ENCODE measurements at regions not wholly inside any gene's neighbourhood (a gene's known extent, or its start where the extent isn't known, plus 50 kb on each side); places are given as distances from the start of the nearest gene placed in this dataset.

DNA sequence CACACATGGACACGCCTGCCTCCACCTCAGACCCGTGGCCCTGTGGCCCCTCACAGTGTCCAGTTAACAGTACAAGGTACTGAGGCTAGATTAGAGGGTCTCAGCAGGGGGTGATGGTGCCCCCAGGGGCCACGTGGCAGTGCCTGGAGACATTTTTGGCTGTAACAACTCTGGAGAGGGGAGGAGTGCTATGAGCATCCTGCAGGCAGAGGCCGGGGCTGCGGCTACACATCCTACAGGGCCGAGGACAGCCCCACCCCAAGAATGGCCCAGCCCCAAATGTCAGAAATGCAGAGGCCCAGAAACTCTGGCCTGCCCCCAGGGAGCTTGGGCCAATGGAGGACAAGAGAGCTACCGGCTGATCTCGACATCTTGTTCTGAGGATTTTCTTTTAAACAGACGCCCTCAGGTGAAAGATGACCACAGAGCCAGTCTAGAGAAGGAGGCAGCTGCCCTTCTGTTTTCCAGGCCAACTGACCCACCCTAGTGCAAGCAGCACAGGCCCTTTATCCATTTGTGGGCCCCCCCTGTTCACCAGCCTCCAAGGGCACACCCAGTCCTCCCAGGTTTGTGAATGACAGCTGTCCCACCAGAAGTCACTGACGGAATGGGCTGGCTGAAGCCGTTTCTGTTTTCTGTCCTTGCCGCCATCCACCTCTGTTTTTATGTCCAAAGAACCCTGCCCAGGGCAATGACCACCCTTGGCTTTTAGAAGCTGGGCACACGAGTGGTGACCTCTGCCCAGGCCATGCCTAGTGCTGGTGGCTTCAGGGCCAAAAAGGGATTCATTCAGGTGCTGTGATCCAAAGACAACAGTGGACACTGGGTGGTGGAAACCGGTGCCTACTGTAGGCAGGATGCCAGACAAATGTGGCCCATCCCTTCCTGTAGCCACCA lies 85.2 kb upstream of the LINC01488 start:
- TF ChIP-seq EP300 (IDR thresholded peaks at IDR 0.05) (no peak), CTCF (IDR thresholded peaks at IDR 0.05) (no peak), POLR2A (IDR thresholded peaks at IDR 0.05) (no peak)
- Histone ChIP-seq H3K27ac (peak overlapping the region in 1 of 4 donors; percentile 86), H3K9me3 (peaks cover 0 to 6% (median 0%) of the 10 kb centered on the region in 4 donors), H3K27me3 (no peaks in the 10 kb centered on the region), H3K36me3 (no peaks in the 10 kb centered on the region), H3K4me1 (peaks cover 0 to 19% (median 2%) of the 10 kb centered on the region in 4 donors), H3K4me3 (no peak overlapping the region)
- WGBS, 2 donors = 80 to 90% methylated on average over 13 to 14 of the region's 14 CpGs
- DNase-seq (ENCODE audit: low spot score in 2 of 2) = no peak

DNA sequence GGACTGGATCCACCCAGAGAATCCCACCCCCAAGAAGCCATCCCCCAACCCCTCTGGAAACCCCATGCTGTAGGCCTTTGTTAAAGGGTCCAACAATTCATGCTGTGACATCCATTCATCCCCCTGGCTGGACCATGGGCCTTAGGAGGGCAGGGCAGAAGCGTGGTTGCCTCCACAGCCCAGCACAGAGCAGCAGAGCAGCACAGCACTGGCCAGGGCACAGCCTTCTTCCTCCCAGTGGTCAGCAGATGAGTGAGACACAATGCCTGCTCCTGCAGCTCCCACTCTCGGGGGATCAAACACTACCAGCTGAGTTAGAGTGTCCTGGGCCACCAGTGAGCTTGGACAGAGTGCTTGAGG lies 84.5 kb upstream of the LINC01488 start:
- WGBS, 2 donors = 90 to 97% methylated on average over 2 of the region's 2 CpGs
- Histone ChIP-seq H3K4me3 (no peak overlapping the region), H3K27ac (peak overlapping the region in 1 of 4 donors; percentile 86), H3K4me1 (peaks cover 0 to 19% (median 2%) of the 10 kb centered on the region in 4 donors), H3K9me3 (peaks cover 0 to 6% (median 0%) of the 10 kb centered on the region in 4 donors), H3K27me3 (no peaks in the 10 kb centered on the region), H3K36me3 (no peaks in the 10 kb centered on the region)
- DNase-seq (ENCODE audit: low spot score in 2 of 2) = no peak
- TF ChIP-seq POLR2A (IDR thresholded peaks at IDR 0.05) (no peak), EP300 (IDR thresholded peaks at IDR 0.05) (no peak), CTCF (IDR thresholded peaks at IDR 0.05) (no peak)

GRCh38 chr11:69397732-69398131 lies 83.7 kb upstream of the LINC01488 start:
- DNase-seq (ENCODE audit: low spot score in 2 of 2) = no peak

DNA sequence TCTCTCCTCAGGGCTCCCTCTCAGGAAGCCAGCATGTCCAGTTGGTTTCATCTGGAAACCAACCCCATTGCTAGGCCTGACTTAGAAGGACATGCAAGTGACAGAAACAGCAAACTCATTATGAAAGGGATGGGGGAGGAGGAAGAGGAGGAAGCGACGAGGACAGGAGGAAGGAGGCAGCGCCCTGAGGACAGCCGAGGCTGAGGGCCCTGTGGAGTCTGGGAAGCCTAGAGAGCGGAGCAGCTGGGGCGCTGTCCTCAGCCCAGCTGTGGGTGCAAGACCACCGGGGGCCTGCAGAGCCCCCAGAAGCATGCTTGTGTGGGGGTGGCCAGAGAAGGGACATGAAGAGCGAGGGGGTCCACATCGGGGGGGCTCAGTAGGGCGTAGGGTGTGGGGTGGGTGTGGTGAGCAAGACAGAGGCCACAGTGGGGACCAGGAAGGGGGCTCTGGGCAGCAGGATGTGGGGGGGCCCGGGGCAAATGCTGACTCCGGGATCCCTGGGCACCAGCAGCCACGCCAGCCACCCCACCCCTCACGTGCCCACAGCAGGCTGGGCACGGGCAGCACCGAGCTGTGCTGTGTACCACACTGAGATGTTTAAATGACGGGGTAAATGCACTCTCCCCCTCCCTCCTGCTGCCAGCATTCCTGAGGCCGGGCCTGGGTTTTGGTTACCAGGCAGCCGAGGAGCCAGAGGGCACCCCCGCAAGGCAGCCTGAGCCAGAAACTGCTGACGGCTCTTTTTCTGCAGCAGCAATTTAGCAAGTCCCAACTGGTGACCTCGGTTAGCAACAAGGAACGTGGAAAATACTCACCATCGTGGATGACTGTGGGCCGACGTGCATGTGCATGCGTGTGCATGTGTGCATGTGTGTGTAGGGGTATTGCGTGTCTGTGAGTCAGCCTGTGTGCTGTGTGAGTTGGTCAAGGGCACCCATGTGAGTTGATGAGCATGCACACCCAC lies 82.7 kb upstream of the LINC01488 start:
- no peaks in the 10 kb centered on the region for H3K27me3 ChIP-seq
- peak overlapping the region; percentile 22 to 86 (median 53) for H3K27ac ChIP-seq
- WGBS, 2 donors = 48 to 59% methylated on average over 23 to 25 of the region's 28 CpGs
- TF ChIP-seq EP300 (IDR thresholded peaks at IDR 0.05) (peak in 1 of 2 donors; percentile 77), POLR2A (IDR thresholded peaks at IDR 0.05) (no peak), CTCF (IDR thresholded peaks at IDR 0.05) (peak in 1 of 5 experiments; percentile 9)
- DNase-seq (ENCODE audit: low spot score in 2 of 2) = no peak
- H3K36me3 ChIP-seq = no peaks in the 10 kb centered on the region
- H3K9me3 ChIP-seq = peaks cover 0 to 16% (median 0%) of the 10 kb centered on the region in 4 donors
- no peak overlapping the region for H3K4me3 ChIP-seq
- H3K4me1 ChIP-seq = peaks cover 0 to 19% (median 2%) of the 10 kb centered on the region in 4 donors

More at GRCh38 chr11:69397732-69398131, 83.7 kb upstream of the LINC01488 start:
- H3K4me1 ChIP-seq = peaks cover 0 to 19% (median 2%) of the 10 kb centered on the region in 4 donors
- H3K4me3 ChIP-seq = no peak overlapping the region
- H3K9me3 ChIP-seq = peaks cover 0 to 13% (median 0%) of the 10 kb centered on the region in 4 donors
- 91% methylated on average over 3 of the region's 3 CpGs for WGBS, 2 donors
- TF ChIP-seq EP300 (IDR thresholded peaks at IDR 0.05) (no peak), CTCF (IDR thresholded peaks at IDR 0.05) (no peak), POLR2A (IDR thresholded peaks at IDR 0.05) (no peak)
- H3K36me3 ChIP-seq = no peaks in the 10 kb centered on the region
- H3K27me3 ChIP-seq = no peaks in the 10 kb centered on the region
- peak overlapping the region in 2 of 4 donors; percentile 79 to 86 for H3K27ac ChIP-seq
